OCI-LY3 (cell line): ENCODE measurements at regions not wholly inside any gene's neighbourhood (a gene's known extent, or its start where the extent isn't known, plus 50 kb on each side); places are given as distances from the start of the nearest gene placed in this dataset.

Source experiments
- H2AFZ ChIP-seq: fragments of 200-600, 300-600 bp; shearing (Covaris generic); 2 replicates; pipeline ENCODE4 v1.6.0; 2014; ENCODE audit warnings: antibody characterized with exemption, low read depth, low read length
- H3K27ac ChIP-seq: fragments of 200-600, 300-600 bp; sonication (generic); 2 replicates; pipeline ENCODE4 v1.5.1; 2014; ENCODE audit warnings: mild to moderate bottlenecking, low read length, moderate library complexity, mixed read lengths
- H3K27me3 ChIP-seq: fragments of 200-600, 300-600 bp; sonication (generic); 2 replicates; pipeline ENCODE4 v1.6.1; 2014; ENCODE audit warnings: low read depth, low read length, mixed read lengths
- H3K36me3 ChIP-seq: fragments of 200-600, 300-600 bp; sonication (generic); replicated peaks from 2 replicates; pipeline ENCODE3; 2014; ENCODE audit warnings: low read depth, low read length, mixed read lengths
- H3K4me1 ChIP-seq: fragments of 300-600, 200-600 bp; sonication (generic); 2 replicates; pipeline ENCODE4 v1.6.1; 2014; ENCODE audit warnings: low read length, mixed read lengths
- H3K4me2 ChIP-seq: fragments of 200-600, 300-600 bp; sonication (generic); 2 replicates; pipeline ENCODE4 v1.6.1; 2014; ENCODE audit warnings: low read length, mixed read lengths
- H3K4me3 ChIP-seq: fragments of 300-600, 200-600 bp; sonication (generic); 2 replicates; pipeline ENCODE4 v1.5.1; 2014; ENCODE audit warnings: antibody characterized with exemption, mild to moderate bottlenecking, low read length, moderate library complexity
- H3K79me2 ChIP-seq: fragments of 300-600, 200-600 bp; shearing (Covaris generic); 2 replicates; pipeline ENCODE4 v1.6.1; 2014; ENCODE audit warnings: mild to moderate bottlenecking, low read length, mixed read lengths
- H3K9ac ChIP-seq: fragments of 300-600, 200-600 bp; shearing (Covaris generic); 2 replicates; pipeline ENCODE4 v1.6.0; 2014; ENCODE audit warnings: mild to moderate bottlenecking, low read length, moderate library complexity
- H3K9me3 ChIP-seq: fragments of 200-600, 300-600 bp; shearing (Covaris generic); 2 replicates; pipeline ENCODE4 v1.6.1; 2014; ENCODE audit warnings: low read length, mixed read lengths; ENCODE audit not compliant: insufficient read depth
- H4K20me1 ChIP-seq: fragments of 200-600, 300-600 bp; sonication (generic); 2 replicates; pipeline ENCODE4 v1.6.1; 2016; ENCODE audit warnings: low read length, mixed read lengths; ENCODE audit not compliant: insufficient read depth
- CTCF ChIP-seq: fragments of 200-600, 300-600 bp; sonication (generic); IDR thresholded peaks from 2 replicates; pipeline ENCODE4 v1.5.1; 2014; ENCODE audit warnings: antibody characterized with exemption, low read length, low read depth
- EZH2phosphoT487 ChIP-seq: fragments of 200-600 bp; shearing (Covaris generic); IDR thresholded peaks from 2 replicates; pipeline ENCODE4 v1.6.1; 2018; ENCODE audit warnings: antibody characterized with exemption, mixed run types, low read depth

- no peak for TF ChIP-seq EZH2phosphoT487
- TF ChIP-seq CTCF: no peak
- no peaks in the 10 kb centered on the region for H3K27me3 ChIP-seq
- H3K4me1 ChIP-seq: peaks cover 12% of the 10 kb centered on the region
- H3K36me3 ChIP-seq: no peaks in the 10 kb centered on the region
- no peak overlapping the region for H3K4me3 ChIP-seq
- no peaks in the 10 kb centered on the region for H3K9me3 ChIP-seq
- no peaks in the 10 kb centered on the region for H3K79me2 ChIP-seq
- no peak overlapping the region for H3K27ac ChIP-seq
- no peaks in the 10 kb centered on the region for H4K20me1 ChIP-seq
- no peak overlapping the region for H3K4me2 ChIP-seq
- H3K9ac ChIP-seq: no peak overlapping the region
- H2AFZ ChIP-seq: no peak overlapping the region
Measured at GRCh38 chr5:58281189-58281588, 178.7 kb downstream of the PLK2 start.

DNA sequence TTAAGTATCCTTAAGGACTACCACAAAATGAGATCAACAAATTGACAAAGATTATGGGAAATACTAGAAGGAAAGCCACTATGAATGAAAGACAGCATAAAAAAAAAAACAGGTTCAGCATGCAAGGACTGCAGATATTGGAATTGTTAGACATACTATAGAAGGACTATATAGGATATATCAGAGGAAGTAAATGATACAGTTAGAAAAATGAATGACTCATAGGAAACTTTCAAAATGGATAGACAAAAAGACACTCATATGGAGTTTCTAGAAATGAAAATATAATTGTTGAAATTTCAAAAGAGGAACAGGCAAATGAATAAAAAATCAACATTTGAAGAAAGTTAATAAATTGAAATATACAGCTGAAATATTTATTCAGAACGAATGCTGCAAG lies 180.6 kb downstream of the PLK2 start:
- H3K27me3 ChIP-seq: no peaks in the 10 kb centered on the region
- no peaks in the 10 kb centered on the region for H4K20me1 ChIP-seq
- H3K36me3 ChIP-seq: no peaks in the 10 kb centered on the region
- no peak overlapping the region for H2AFZ ChIP-seq
- H3K79me2 ChIP-seq: no peaks in the 10 kb centered on the region
- no peaks in the 10 kb centered on the region for H3K9me3 ChIP-seq
- H3K9ac ChIP-seq: no peak overlapping the region
- H3K4me1 ChIP-seq: peaks cover 16% of the 10 kb centered on the region
- no peak overlapping the region for H3K4me3 ChIP-seq
- no peak overlapping the region for H3K27ac ChIP-seq
- TF ChIP-seq CTCF (no peak), EZH2phosphoT487 (no peak)
- no peak overlapping the region for H3K4me2 ChIP-seq

DNA sequence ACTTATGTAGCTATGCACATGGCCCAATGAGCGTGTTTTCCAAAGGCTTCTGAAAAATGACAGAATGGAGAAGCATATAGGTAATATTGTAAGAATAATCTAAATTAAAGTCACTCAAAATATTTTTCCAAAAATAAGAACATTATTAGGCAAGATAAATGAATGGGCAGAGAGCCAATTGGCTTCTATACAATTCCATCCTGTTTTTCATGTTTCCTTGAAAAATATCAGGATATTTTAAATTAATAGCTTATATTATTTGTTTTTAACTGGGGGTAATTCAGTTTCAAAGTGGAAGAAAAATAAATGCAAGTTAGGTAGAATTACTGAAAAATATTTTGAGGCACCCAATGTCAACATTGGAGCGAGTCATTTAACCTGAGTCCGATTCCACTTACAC lies 183.5 kb downstream of the PLK2 start:
- no peaks in the 10 kb centered on the region for H3K79me2 ChIP-seq
- H3K4me2 ChIP-seq: no peak overlapping the region
- no peaks in the 10 kb centered on the region for H3K36me3 ChIP-seq
- no peak overlapping the region for H2AFZ ChIP-seq
- peaks cover 16% of the 10 kb centered on the region for H3K4me1 ChIP-seq
- H3K4me3 ChIP-seq: no peak overlapping the region
- H3K9me3 ChIP-seq: no peaks in the 10 kb centered on the region
- TF ChIP-seq CTCF (no peak), EZH2phosphoT487 (no peak)
- no peak overlapping the region for H3K27ac ChIP-seq
- H4K20me1 ChIP-seq: no peaks in the 10 kb centered on the region
- no peaks in the 10 kb centered on the region for H3K27me3 ChIP-seq
- no peak overlapping the region for H3K9ac ChIP-seq

DNA sequence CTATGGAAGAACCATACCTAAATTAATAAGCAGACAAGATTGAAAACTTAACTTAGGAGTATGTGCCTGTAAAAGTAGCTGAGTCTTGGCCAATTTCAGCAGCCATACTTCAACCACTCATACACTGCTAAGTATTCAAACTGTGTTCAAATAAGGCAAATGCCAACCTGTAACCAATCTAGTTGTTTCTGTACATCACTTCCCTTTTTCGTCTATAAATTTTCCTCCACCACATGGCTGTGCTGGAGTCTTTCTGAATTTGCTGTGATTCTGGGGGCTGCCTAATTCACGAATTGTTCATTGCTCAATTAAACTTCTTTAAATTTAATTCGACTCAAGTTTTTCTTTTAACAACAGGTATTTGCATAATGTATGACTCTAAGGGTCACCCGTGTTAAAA lies 184.4 kb downstream of the PLK2 start:
- no peaks in the 10 kb centered on the region for H4K20me1 ChIP-seq
- H3K4me1 ChIP-seq: peaks cover 16% of the 10 kb centered on the region
- H2AFZ ChIP-seq: no peak overlapping the region
- no peaks in the 10 kb centered on the region for H3K79me2 ChIP-seq
- H3K4me3 ChIP-seq: no peak overlapping the region
- no peaks in the 10 kb centered on the region for H3K36me3 ChIP-seq
- H3K9me3 ChIP-seq: no peaks in the 10 kb centered on the region
- no peak overlapping the region for H3K4me2 ChIP-seq
- TF ChIP-seq EZH2phosphoT487: no peak
- no peak for TF ChIP-seq CTCF
- H3K27ac ChIP-seq: no peak overlapping the region
- H3K27me3 ChIP-seq: no peaks in the 10 kb centered on the region
- no peak overlapping the region for H3K9ac ChIP-seq
